Ovary (tissue), 3 donors: ENCODE measurements at regions not wholly inside any gene's neighbourhood (a gene's known extent, or its start where the extent isn't known, plus 50 kb on each side); places are given as distances from the start of the nearest gene placed in this dataset.

ENCODE experiments used
- EP300 ChIP-seq: sonication (generic); formaldehyde crosslinking; IDR thresholded peaks from one replicate; pipeline ENCODE4 v1.6.1; 2017; ENCODE audit warnings: antibody characterized with exemption
- TF ChIP-seq, protein P1 (sequence below), 3 donors: fragments of 450-650 bp in 2 of 3; fragments of 200-600 bp in 1 of 3; IDR thresholded peaks; one replicate each; pipeline versions ENCODE4 v1.5.1 to v1.8.0; 2016 to 2022; ENCODE audit warnings: antibody characterized with exemption in 3 of 3, mild to moderate bottlenecking in 1 of 3
- donor health status: DM: no; HTN: no; CAD: no.

DNA sequence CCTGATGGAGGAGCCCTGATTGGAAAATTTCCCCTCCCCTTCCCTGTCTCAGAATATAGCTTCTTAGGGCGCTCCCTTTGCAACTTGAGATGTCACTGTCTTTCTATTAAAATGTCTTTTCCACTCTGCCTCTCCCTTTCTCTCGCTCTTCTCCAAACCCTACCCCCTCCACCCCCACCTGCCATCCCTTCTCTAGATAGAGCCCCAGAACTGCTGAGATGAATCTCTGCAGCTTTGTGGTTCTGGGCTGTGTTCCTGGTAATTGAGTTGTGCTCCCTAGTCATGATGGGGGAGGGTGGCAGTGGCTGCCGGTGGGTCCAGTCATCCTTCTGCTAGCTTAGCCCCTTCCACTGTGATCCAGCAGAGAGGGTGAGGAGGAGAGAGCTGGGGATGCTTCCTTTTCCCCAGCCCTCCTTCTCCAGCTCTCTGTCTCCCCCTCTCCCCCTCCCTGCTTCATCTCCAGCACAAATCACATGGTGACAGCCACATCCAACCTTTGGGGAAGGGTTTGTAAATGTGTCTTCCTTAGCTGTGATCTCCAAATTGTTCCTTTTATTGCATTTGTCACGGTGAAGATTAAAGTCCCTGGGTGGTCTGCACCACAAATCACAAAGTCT, 50.8 kb upstream of the BTRC start:
- TF ChIP-seq, protein P1, sequence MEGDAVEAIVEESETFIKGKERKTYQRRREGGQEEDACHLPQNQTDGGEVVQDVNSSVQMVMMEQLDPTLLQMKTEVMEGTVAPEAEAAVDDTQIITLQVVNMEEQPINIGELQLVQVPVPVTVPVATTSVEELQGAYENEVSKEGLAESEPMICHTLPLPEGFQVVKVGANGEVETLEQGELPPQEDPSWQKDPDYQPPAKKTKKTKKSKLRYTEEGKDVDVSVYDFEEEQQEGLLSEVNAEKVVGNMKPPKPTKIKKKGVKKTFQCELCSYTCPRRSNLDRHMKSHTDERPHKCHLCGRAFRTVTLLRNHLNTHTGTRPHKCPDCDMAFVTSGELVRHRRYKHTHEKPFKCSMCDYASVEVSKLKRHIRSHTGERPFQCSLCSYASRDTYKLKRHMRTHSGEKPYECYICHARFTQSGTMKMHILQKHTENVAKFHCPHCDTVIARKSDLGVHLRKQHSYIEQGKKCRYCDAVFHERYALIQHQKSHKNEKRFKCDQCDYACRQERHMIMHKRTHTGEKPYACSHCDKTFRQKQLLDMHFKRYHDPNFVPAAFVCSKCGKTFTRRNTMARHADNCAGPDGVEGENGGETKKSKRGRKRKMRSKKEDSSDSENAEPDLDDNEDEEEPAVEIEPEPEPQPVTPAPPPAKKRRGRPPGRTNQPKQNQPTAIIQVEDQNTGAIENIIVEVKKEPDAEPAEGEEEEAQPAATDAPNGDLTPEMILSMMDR (IDR thresholded peaks at IDR 0.05): no peak
- TF ChIP-seq EP300: no peak
